Kidney capillary endothelial cell (primary cell): ENCODE measurements at regions not wholly inside any gene's neighbourhood (a gene's known extent, or its start where the extent isn't known, plus 50 kb on each side); places are given as distances from the start of the nearest gene placed in this dataset.

ENCODE experiments used
- DNase-seq: peaks from one replicate; pipeline ENCODE4 v3.0.0-alpha.2; 2018; ENCODE audit warnings: low spot score

DNA sequence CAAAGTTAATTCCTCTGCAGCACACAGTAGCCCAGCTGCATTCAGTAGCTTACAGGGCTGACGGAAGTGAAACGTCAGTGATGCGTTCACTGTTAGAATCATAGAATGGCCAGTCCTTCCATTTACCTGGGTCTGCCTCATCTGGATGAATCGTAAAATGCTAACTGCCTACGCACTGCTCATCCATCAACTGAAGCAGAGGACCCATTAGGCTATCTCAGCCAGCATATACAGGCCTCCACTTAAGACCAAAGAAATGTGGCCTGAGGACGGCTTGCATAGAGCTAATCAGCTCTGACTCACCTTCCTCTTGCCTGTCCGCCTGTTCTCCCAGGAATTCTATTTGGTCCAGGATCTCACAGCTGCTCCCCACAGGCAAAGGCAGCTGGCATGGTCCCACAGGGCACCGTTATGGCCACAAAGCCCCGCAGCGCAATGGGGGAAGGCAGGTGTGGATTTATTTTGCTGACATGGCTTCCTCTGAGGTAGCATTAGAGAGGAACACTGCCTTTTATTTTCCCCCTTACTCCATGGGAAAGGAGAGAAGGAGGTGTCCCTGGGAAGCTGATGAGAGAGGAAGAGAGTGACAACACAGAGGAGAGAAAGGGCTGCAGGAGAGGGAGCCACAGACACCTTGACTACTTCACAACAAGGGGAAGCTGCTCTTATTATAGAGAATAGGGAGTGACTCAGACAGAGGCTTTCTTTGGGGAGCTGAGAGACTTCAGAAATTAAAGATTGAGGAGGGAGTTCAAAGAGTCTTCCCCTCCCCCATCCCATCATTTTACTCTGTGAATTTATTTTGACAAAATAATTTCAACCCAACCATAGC is 177.6 kb downstream of the HHIPL2 start:
- peak; percentile 7 for DNase-seq

DNA sequence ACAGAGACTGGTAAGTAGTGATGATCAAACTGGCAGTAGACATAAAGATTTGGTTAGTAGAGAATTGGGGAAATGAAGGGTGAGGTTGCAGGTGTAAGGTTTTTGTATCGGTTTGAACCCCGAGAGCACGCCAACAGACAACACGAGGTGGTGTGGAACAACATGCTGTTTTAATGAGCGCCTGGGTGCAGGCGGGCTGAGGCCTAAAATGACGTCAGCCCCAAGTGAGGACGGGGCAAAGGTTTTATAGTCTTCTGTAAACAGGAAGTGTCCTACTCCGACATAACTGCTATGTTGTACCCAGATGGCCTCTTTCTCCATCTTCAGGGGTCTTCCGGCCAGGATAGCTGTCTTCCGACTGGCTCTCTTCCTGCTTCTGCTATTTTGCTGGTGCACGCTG is 178.8 kb downstream of the HHIPL2 start:
- DNase-seq = no peak

GRCh38 chr1:222358100-222358499 is 189.8 kb downstream of the HHIPL2 start:
- no peak for DNase-seq

DNA sequence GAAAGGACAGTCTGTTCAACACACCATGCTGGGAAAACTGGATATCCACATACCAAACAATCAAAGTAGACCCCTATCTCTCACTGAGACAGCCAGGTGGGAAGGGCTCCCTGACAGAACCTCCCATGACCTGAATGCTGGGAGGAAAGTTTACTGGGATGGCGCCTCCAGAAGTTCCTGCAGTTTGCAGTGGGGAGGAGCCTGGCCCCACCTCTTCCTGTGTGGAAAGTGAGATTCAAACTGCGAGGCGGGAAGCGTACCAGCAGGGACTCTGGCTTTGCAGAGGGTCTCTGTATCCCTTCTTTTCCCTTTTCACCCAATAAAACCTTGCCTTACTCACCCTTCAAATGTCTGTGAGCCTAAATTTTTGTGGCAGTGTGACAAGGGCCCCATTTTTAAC is 190.7 kb downstream of the HHIPL2 start:
- no peak for DNase-seq

GRCh38 chr1:222347627-222348026 is 200.3 kb downstream of the HHIPL2 start:
- DNase-seq = no peak

GRCh38 chr1:222346955-222347354 is 200.9 kb downstream of the HHIPL2 start:
- DNase-seq = no peak

- DNase-seq = no peak
Measured at GRCh38 chr1:222339376-222339947, 208.4 kb downstream of the HHIPL2 start.

GRCh38 chr1:222335586-222335985 is 212.3 kb downstream of the HHIPL2 start:
- DNase-seq = no peak

- no peak for DNase-seq
Measured at GRCh38 chr1:222334026-222334680, 213.8 kb downstream of the HHIPL2 start.

DNA sequence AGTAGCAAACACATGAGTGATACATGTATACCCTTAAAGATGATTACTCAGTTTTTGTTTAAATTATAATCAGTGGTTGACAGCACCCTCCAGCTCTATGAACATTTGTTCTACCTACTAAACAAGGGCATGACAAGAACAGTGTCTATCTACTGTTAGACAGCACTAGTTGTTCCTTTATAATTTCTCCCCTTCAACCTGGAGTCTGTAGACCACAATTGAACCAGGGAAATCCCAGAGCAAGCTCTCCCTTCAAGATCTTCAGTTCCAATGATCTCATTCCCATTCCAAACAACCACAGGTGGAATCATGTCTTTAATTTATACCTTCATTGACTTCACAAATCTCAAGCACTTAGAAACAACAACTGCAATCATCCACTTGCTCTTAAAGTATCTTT is 216.1 kb downstream of the HHIPL2 start:
- DNase-seq = no peak

GRCh38 chr1:222331340-222331739 is 216.6 kb downstream of the HHIPL2 start:
- DNase-seq = no peak

- DNase-seq = no peak
Measured at GRCh38 chr1:222329493-222330045, 218.3 kb downstream of the HHIPL2 start.

DNA sequence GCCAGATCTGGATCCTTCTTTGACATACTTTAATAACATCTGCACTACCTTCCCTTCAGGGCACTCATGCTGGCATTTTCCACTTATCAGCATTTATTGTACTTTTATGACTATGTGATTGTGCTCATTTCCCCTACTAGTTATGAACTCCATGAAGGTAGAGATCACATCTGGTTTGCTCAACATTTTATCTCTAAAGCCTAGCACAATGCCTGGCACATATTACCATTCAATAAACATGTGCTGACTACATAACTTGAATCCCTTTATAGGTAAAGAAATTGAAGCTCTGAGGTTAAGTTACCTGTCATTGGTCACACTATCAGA is 221.2 kb downstream of the HHIPL2 start:
- DNase-seq = no peak

DNA sequence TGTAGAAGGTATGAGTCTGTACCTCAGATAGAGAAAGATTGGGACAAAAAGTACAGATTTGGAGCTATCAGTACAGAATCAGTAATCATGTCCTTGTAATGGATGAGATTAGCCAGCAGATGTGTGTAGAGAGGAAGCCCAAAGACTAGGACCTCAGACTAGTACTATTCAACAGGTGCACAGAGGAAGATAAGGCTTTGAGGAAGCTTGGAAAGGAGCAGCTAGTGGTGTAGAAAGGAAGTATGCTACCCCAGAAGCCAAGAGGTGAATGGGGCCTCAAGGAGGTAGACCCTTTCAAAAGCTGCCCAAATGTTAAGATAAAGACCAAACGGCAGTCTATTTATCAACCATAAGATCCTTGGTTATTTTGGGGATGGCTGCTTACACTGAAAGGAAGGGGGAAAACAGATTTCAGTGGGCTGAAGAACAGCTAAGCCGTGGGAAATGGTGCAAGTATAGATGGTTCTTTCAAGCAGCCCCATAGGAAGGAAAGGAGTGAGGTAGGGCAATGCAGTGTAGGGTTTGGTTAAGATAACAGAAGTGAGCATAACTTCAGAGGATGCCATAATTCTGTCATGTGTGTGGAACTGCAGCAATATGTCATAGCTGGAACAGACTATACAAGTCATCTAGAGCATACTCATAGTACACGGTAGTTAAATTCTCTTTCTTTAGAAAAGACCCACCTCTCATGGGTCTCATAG is 221.7 kb downstream of the HHIPL2 start:
- no peak for DNase-seq

DNA sequence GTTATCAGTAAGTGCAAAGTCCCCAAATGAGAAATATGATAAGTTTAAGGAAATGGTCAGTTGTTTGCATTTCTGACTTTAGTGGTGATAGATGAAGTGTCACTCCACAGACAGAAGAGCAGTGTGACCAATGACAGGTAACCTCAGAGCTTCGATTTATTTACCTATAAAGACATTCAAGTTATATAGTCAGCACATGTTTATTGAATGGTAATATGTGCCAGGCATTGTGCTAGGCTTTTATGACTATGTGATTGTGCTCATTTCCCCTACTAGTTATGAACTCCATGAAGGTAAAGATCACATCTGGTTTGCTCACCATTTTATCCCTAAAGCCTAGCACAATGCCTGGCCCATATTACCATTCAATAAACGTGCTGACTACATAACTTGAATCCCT is 222.4 kb downstream of the HHIPL2 start:
- no peak for DNase-seq

DNA sequence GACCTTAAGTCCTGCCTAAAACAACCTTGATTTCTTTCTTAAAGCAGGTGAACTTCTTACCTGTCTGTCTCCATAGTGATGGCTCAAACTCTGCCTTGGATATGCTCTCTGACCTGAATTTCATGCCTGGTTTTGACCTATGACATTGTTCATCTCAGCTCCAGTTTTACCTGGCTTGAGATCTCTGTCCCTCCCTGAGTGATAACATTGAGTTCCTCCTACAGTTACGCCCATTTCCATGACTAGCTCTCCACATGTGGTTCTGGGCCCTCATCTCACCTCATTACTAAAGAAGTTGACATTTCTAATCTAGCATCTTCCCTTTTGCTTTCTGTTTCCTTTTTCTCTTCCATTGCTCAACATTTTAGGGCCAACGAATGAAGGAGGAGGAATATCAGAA is 233.1 kb downstream of the HHIPL2 start:
- no peak for DNase-seq

GRCh38 chr1:222310836-222311235 is 237.1 kb downstream of the HHIPL2 start:
- peak; percentile 85 for DNase-seq

DNA sequence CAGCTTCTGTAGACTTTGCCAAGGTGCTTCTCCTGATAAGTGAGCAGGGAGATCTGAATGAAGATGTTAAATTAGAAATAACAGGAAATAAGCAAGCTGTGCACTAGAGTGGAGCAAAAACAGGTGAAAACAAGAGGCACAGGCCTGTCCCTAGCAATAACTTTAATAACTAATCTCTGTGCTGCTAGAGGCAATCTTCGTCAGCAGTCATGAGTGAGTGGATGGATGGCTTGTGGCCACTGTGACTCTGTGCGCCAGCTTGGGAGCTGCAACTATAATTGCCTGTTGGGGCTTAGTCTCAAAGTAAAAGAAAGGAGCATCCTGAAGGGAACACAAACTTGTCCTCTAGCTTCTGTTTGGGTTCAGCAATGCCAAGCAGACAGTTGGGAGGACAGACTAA is 240.3 kb downstream of the HHIPL2 start:
- DNase-seq = no peak

DNA sequence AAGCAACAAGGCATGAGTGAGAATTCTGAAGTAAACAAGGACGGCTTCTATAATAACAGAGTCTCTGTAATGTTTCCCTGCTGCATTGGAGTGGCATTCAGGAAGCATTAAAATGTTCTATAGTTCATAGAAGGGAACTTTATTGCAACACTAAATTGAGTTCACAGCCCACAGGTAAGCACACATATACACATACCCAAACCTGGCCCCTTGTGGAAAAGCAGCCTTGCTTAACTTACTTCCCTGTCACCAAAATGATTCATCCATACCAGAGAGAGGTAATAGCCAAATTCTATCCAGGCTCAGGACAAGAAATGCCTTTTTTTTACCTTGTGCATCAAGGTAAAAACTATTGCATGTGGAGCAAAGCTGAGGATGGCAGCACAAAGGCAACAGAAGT is 241.4 kb downstream of the HHIPL2 start:
- no peak for DNase-seq

- no peak for DNase-seq
Measured at GRCh38 chr1:222306011-222306410, 241.9 kb downstream of the HHIPL2 start.

DNA sequence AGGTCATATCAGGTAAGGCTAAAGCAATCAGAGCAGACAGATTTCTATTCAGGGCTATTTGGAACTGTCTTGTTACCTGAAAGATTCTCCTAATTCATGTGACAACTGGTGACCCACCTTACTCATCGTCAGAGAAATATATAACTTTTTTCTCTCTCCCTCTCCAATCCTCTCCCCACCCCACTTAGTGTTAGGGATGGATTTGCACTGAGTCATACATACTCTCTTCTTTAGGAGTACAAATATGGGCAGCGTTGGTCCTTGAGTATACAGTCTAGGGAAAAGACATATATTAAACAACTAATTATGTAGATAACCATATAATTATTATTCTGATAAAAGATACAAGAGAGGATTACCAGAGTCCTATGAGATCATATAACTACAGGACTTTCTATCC is 246.3 kb downstream of the HHIPL2 start:
- DNase-seq = no peak

GRCh38 chr1:222299524-222299923 is 248.4 kb downstream of the HHIPL2 start:
- DNase-seq = no peak

GRCh38 chr1:222290866-222291265 is 257.0 kb downstream of the HHIPL2 start:
- DNase-seq = no peak
